ENCODE measurements at regions not wholly inside any gene's neighbourhood (a gene's known extent, or its start where the extent isn't known, plus 50 kb on each side); places are given as distances from the start of the nearest gene placed in this dataset.

GRCh38 chr5:6948562-6948961 is 235.3 kb downstream of the TENT4A start (continued):
- TF ChIP-seq CHD7 (IDR thresholded peaks at IDR 0.05; ENCODE audit: insufficient replicate concordance, low read length) (no peak), HDAC6 (IDR thresholded peaks at IDR 0.05; ENCODE audit: low read depth, low read length) (no peak), SAP30 (IDR thresholded peaks at IDR 0.05; ENCODE audit: insufficient read depth, insufficient replicate concordance, low read length) (no peak), FOSL1 (IDR thresholded peaks at IDR 0.05; ENCODE audit: insufficient read depth, low read depth, low read length) (no peak), SP1 (IDR thresholded peaks at IDR 0.05; ENCODE audit: low read depth, low read length) (no peak), BACH1 (IDR thresholded peaks at IDR 0.05; ENCODE audit: low read length) (no peak), EP300 (IDR thresholded peaks at IDR 0.05; ENCODE audit: borderline replicate concordance in 1 of 2, low read depth in 2 of 2, low read length in 2 of 2) (no peak), HDAC2 (IDR thresholded peaks at IDR 0.05; ENCODE audit: borderline replicate concordance in 1 of 2, low read depth in 2 of 2, low read length in 2 of 2) (no peak), CTCF (IDR thresholded peaks at IDR 0.05; ENCODE audit: control extremely low read depth in 1 of 3, insufficient read depth in 1 of 3, low read depth in 1 of 3, low read length in 3 of 3) (no peak)

All from H1 (cell line).